ENCODE measurements at regions not wholly inside any gene's neighbourhood (a gene's known extent, or its start where the extent isn't known, plus 50 kb on each side); places are given as distances from the start of the nearest gene placed in this dataset.

DNA sequence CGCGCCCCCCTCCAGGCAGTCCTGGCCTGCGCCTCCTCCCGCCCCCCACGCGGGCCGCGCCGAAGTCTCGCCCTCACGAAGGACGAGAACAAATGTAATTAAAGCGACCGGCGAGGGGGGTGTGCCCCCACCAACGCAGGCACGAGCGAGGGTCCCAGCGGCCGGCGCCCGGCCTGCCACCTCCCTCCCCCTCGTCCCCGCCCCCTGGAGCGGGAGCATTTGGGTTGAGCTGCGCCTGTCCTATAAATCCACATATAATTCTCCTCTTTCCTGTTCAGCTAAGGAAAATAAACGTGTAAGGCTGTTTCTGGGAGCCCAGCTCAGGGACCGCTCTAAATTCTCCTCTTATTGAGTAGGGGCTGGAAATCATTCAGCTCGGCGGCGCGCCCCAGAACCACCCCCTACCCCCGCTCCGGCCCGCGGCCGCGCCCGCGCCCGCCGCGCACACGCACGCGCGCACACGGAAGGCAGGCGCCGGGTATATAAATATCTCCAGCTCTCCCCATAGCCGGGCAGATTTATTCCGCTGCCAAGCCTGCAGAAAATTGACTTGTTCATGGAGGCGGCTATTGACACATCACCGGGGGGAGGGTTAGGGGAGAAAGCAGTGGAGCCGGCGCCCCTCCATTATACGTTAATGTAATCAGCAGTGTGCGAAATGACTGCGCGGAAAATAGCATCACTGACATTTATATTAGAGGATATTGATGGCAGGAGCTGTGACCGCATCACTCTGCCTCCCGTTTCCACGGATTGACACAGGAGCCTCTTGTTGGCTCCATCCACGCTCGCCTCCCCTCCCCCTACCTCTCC is 61.6 kb upstream of the BTRC start:
- TF ChIP-seq, protein P1, sequence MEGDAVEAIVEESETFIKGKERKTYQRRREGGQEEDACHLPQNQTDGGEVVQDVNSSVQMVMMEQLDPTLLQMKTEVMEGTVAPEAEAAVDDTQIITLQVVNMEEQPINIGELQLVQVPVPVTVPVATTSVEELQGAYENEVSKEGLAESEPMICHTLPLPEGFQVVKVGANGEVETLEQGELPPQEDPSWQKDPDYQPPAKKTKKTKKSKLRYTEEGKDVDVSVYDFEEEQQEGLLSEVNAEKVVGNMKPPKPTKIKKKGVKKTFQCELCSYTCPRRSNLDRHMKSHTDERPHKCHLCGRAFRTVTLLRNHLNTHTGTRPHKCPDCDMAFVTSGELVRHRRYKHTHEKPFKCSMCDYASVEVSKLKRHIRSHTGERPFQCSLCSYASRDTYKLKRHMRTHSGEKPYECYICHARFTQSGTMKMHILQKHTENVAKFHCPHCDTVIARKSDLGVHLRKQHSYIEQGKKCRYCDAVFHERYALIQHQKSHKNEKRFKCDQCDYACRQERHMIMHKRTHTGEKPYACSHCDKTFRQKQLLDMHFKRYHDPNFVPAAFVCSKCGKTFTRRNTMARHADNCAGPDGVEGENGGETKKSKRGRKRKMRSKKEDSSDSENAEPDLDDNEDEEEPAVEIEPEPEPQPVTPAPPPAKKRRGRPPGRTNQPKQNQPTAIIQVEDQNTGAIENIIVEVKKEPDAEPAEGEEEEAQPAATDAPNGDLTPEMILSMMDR (IDR thresholded peaks at IDR 0.05), result no peak
- TF ChIP-seq POLR2A (IDR thresholded peaks at IDR 0.05), result no peak
- ATAC-seq (peak; percentile 62 to 84 (median 77)), DNase-seq (peak in 4 of 5 donors; percentile 25 to 46 (median 34))
- 1 to 3% (median 1%) methylated on average over 34 to 65 of the region's 65 CpGs for WGBS, 4 donors
- H3K4me1 ChIP-seq, result peaks cover 0 to 25% (median 8%) of the 10 kb centered on the region in 12 donors
- H3K27ac ChIP-seq, result peak overlapping the region in 9 of 12 donors; percentile 44 to 78 (median 63)
- H3K27me3 ChIP-seq, result peaks cover 2 to 72% (median 16%) of the 10 kb centered on the region in 9 donors
- H3K9me3 ChIP-seq, result no peaks in the 10 kb centered on the region
- intact Hi-C loops (cut with DNase I), result loop anchor here in 8 of 10 donors (5.0 to 10.0 kb wide), 7 partner anchors 75 to 282 kb away; no protein-coding TSS in a partner anchor
- H3K4me3 ChIP-seq, result peak overlapping the region; percentile 46 to 84 (median 62)
- H3K36me3 ChIP-seq, result no peaks in the 10 kb centered on the region

DNA sequence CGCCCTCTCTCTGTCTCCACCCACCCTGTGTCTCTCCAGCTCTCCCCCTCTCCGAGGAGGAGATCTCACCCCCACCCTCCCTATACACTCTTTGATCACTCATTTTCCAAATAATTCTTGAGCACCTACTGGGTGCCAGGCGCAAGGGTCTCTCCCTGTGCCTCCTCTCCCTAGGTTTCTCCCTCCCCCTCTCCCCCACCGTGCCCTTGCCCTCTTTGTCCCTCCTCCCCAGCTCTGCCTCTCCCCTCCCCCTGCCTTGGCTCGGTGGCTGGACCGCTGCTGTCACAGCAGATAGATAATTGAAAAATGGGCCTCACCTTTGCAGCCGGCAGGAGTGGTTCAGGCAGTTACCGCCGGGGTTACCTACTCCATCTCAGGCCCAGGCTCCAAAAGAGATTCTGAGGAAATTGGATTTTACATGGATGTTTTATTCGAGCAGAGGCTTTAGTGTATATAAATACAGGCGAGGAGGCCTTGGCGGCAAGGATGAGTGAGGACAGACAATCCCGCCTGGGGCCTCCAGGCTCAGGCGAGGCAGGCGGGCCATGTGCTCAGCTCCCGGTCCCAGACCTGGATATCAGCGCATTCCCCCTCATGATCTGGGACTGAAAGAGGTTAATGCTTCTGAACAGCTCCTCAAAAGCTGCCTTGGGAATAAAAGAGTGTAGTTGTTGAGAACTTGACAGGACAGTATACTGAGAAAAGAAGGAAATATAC is 60.8 kb upstream of the BTRC start:
- H3K4me3 ChIP-seq, result peak overlapping the region; percentile 46 to 84 (median 62)
- H3K4me1 ChIP-seq, result peaks cover 0 to 27% (median 9%) of the 10 kb centered on the region in 12 donors
- peak overlapping the region in 7 of 12 donors; percentile 57 to 78 (median 72) for H3K27ac ChIP-seq
- ATAC-seq, result peak; percentile 15 to 47 (median 41)
- intact Hi-C loops (cut with DNase I), result loop anchor here in 8 of 10 donors (5.0 to 10.0 kb wide), 7 partner anchors 76 to 282 kb away; no protein-coding TSS in a partner anchor
- no peak for TF ChIP-seq POLR2A (IDR thresholded peaks at IDR 0.05)
- TF ChIP-seq, protein P1 (IDR thresholded peaks at IDR 0.05), result no peak
- no peaks in the 10 kb centered on the region for H3K36me3 ChIP-seq
- peaks cover 0 to 66% (median 12%) of the 10 kb centered on the region in 9 donors for H3K27me3 ChIP-seq
- DNase-seq, result peak in 1 of 5 donors; percentile 25
- 31 to 42% (median 38%) methylated on average over 16 to 17 of the region's 17 CpGs for WGBS, 4 donors
- no peaks in the 10 kb centered on the region for H3K9me3 ChIP-seq

DNA sequence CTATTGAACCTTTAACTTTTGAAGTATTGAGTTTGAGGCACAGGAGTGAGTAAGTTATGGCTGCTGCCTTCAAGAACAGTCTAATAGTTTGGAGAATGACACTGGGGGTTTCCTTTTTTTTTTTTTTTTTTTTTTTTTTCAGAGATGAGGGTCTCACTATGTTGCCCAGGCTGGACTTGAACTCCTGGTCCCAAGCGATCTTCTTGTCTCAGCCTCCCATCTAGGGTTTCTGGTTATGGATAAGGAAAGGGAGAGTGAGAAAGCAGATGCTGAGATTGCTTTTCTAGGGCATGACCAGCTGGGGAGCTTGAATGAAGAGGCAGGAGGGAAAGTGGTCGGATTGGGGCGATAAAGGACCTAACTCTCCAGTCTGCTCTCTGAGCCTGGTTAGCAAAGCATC is 59.9 kb upstream of the BTRC start:
- peaks cover 0 to 30% (median 9%) of the 10 kb centered on the region in 12 donors for H3K4me1 ChIP-seq
- H3K27ac ChIP-seq, result no peak overlapping the region
- H3K9me3 ChIP-seq, result no peaks in the 10 kb centered on the region
- WGBS, 4 donors, result 88 to 96% (median 94%) methylated on average over 3 of the region's 3 CpGs
- no peak overlapping the region for H3K4me3 ChIP-seq
- H3K27me3 ChIP-seq, result peaks cover 0 to 66% (median 13%) of the 10 kb centered on the region in 9 donors
- TF ChIP-seq, protein P1 (IDR thresholded peaks at IDR 0.05), result no peak
- no peak for TF ChIP-seq POLR2A (IDR thresholded peaks at IDR 0.05)
- no peaks in the 10 kb centered on the region for H3K36me3 ChIP-seq
- intact Hi-C loops (cut with DNase I), result loop anchor here in 8 of 10 donors (5.0 to 10.0 kb wide), 7 partner anchors 77 to 281 kb away; no protein-coding TSS in a partner anchor
- DNase-seq (no peak), ATAC-seq (no peak)
